Sigmoid colon (tissue), 4 donors: ENCODE measurements at regions not wholly inside any gene's neighbourhood (a gene's known extent, or its start where the extent isn't known, plus 50 kb on each side); places are given as distances from the start of the nearest gene placed in this dataset.

Source experiments
- CTCF ChIP-seq, 4 experiments: fragments of 450-650 bp in 3 of 4; fragments of 200-600 bp in 1 of 4; IDR thresholded peaks; one replicate each; pipeline ENCODE4 v1.5.1; 2016 to 2019; ENCODE audit warnings: antibody characterized with exemption in 4 of 4, mild to moderate bottlenecking in 3 of 4, moderate library complexity in 2 of 4
- POLR2A ChIP-seq, 2 donors: fragments of 450-650 bp; IDR thresholded peaks; one replicate each; pipeline ENCODE4 v1.6.1; 2016; ENCODE audit warnings: antibody characterized with exemption in 2 of 2, mild to moderate bottlenecking in 2 of 2, moderate library complexity in 2 of 2
- POLR2AphosphoS5 ChIP-seq, 4 donors: sonication (generic); formaldehyde crosslinking; IDR thresholded peaks; one replicate each; pipeline ENCODE4 v1.6.1; 2017; ENCODE audit warnings: antibody characterized with exemption in 4 of 4

- no peak for TF ChIP-seq CTCF (IDR thresholded peaks at IDR 0.05)
- no peak for TF ChIP-seq POLR2AphosphoS5 (IDR thresholded peaks at IDR 0.05)
- no peak for TF ChIP-seq POLR2A (IDR thresholded peaks at IDR 0.05)
These were observed 222.6 kb upstream of the MARCKS start for GRCh38 chr6:113634352-113635163.
